GM23338 (cell line): ENCODE measurements at regions not wholly inside any gene's neighbourhood (a gene's known extent, or its start where the extent isn't known, plus 50 kb on each side); places are given as distances from the start of the nearest gene placed in this dataset.

Experiments used
- CREB1 ChIP-seq: fragments of 250-450 bp; sonication (Bioruptor Pico); IDR thresholded peaks from 2 replicates; pipeline ENCODE4 v1.5.0; 2020; ENCODE audit warnings: low read depth, mild to moderate bottlenecking, moderate library complexity
- EZH2 ChIP-seq: fragments of 200-600 bp; sonication (generic); IDR thresholded peaks from one replicate; pipeline ENCODE4 v1.8.0; 2017; ENCODE audit warnings: antibody characterized with exemption, mild to moderate bottlenecking, low read depth; ENCODE audit not compliant: unreplicated experiment
- EZH2phosphoT487 ChIP-seq: fragments of 200-600 bp; sonication (generic); IDR thresholded peaks from one replicate; pipeline ENCODE4 v1.8.1; 2018; ENCODE audit warnings: antibody characterized with exemption; ENCODE audit not compliant: unreplicated experiment
- JUNB ChIP-seq: IDR thresholded peaks from one replicate; pipeline ENCODE4 v1.6.1; 2016; ENCODE audit warnings: antibody characterized with exemption; ENCODE audit not compliant: unreplicated experiment
- NANOG ChIP-seq: IDR thresholded peaks from 2 replicates; pipeline ENCODE4 v1.6.1; 2016; ENCODE audit warnings: antibody characterized with exemption, borderline replicate concordance
- POLR2AphosphoS5 ChIP-seq: IDR thresholded peaks from 2 replicates; pipeline ENCODE4 v1.6.1; 2016; ENCODE audit warnings: antibody characterized with exemption, low read depth
- STAT1 ChIP-seq: IDR thresholded peaks from one replicate; pipeline ENCODE4 v1.6.1; 2016; ENCODE audit warnings: antibody characterized with exemption; ENCODE audit not compliant: unreplicated experiment
- TF ChIP-seq, protein P1 (sequence below), 2 experiments: fragments of 200-600 bp in 1 of 2; sonication (generic) in 1 of 2; conservative IDR thresholded peaks; 2 replicates each; pipeline versions ENCODE4 v1.5.1 to v1.6.1; 2016 to 2017; ENCODE audit warnings: antibody characterized with exemption in 2 of 2, low read depth in 2 of 2, mild to moderate bottlenecking in 2 of 2, moderate library complexity in 1 of 2
- TF ChIP-seq, protein P2 (sequence below): IDR thresholded peaks from one replicate; pipeline ENCODE4 v1.6.1; 2018; ENCODE audit warnings: antibody characterized with exemption; ENCODE audit not compliant: unreplicated experiment

DNA sequence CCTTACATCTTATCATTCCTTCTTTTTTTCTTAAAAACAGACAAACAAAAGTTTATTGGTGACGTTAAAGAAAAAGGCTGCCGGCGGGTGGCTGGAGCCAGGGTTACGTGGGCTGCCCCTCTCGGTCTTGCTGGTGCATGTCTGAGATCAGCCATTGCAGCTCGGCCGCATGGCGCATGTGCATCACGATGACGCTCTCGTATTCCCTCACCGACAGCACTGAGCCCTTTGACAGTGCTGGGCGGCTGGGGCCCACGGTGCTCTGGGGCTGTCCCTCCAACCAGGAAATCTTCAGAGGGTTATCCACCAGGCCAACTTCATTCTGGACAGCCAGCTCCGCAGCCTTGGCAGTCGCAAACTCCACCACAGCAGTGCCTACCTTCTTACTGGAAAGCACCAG lies 1081.8 kb upstream of the TMEFF2 start:
- no peak for TF ChIP-seq STAT1
- no peak for TF ChIP-seq EZH2phosphoT487
- no peak for TF ChIP-seq JUNB
- TF ChIP-seq, protein P1, sequence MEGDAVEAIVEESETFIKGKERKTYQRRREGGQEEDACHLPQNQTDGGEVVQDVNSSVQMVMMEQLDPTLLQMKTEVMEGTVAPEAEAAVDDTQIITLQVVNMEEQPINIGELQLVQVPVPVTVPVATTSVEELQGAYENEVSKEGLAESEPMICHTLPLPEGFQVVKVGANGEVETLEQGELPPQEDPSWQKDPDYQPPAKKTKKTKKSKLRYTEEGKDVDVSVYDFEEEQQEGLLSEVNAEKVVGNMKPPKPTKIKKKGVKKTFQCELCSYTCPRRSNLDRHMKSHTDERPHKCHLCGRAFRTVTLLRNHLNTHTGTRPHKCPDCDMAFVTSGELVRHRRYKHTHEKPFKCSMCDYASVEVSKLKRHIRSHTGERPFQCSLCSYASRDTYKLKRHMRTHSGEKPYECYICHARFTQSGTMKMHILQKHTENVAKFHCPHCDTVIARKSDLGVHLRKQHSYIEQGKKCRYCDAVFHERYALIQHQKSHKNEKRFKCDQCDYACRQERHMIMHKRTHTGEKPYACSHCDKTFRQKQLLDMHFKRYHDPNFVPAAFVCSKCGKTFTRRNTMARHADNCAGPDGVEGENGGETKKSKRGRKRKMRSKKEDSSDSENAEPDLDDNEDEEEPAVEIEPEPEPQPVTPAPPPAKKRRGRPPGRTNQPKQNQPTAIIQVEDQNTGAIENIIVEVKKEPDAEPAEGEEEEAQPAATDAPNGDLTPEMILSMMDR (conservative IDR thresholded peaks at IDR 0.05; ENCODE audit: low read depth in 2 of 2), result no peak
- no peak for TF ChIP-seq POLR2AphosphoS5
- no peak for TF ChIP-seq EZH2
- TF ChIP-seq, protein P2, sequence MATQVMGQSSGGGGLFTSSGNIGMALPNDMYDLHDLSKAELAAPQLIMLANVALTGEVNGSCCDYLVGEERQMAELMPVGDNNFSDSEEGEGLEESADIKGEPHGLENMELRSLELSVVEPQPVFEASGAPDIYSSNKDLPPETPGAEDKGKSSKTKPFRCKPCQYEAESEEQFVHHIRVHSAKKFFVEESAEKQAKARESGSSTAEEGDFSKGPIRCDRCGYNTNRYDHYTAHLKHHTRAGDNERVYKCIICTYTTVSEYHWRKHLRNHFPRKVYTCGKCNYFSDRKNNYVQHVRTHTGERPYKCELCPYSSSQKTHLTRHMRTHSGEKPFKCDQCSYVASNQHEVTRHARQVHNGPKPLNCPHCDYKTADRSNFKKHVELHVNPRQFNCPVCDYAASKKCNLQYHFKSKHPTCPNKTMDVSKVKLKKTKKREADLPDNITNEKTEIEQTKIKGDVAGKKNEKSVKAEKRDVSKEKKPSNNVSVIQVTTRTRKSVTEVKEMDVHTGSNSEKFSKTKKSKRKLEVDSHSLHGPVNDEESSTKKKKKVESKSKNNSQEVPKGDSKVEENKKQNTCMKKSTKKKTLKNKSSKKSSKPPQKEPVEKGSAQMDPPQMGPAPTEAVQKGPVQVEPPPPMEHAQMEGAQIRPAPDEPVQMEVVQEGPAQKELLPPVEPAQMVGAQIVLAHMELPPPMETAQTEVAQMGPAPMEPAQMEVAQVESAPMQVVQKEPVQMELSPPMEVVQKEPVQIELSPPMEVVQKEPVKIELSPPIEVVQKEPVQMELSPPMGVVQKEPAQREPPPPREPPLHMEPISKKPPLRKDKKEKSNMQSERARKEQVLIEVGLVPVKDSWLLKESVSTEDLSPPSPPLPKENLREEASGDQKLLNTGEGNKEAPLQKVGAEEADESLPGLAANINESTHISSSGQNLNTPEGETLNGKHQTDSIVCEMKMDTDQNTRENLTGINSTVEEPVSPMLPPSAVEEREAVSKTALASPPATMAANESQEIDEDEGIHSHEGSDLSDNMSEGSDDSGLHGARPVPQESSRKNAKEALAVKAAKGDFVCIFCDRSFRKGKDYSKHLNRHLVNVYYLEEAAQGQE, result no peak
- no peak for TF ChIP-seq NANOG
- TF ChIP-seq CREB1 (CRISPR knock-in tag), result no peak
